ENCODE measurements at regions not wholly inside any gene's neighbourhood (a gene's known extent, or its start where the extent isn't known, plus 50 kb on each side); places are given as distances from the start of the nearest gene placed in this dataset.
"Not testable (repeated sequence)": the region's sequence is repeated elsewhere in the genome, so short reads cannot be mapped to it uniquely, and the experiment has no call there.

GRCh38 chr12:7591531-7591930 lies 74.2 kb downstream of the APOBEC1 start:
- no peak for DNase-seq (ENCODE audit: low read depth)
- no peak for TF ChIP-seq CTCF (conservative IDR thresholded peaks at IDR 0.05; ENCODE audit: low read depth, low read length)
- no peak overlapping the region for H3K4me3 ChIP-seq (ENCODE audit: low read length)

- DNase-seq (ENCODE audit: low read depth); H3K4me3 ChIP-seq (ENCODE audit: low read length): not testable (repeated sequence)
These were observed 75.6 kb downstream of the APOBEC1 start for GRCh38 chr12:7590085-7590484.

GRCh38 chr12:7588742-7589329 lies 76.9 kb downstream of the APOBEC1 start:
- not testable (repeated sequence) for H3K4me3 ChIP-seq (ENCODE audit: low read length); DNase-seq (ENCODE audit: low read depth)
- TF ChIP-seq CTCF (conservative IDR thresholded peaks at IDR 0.05; ENCODE audit: low read depth, low read length): peak; percentile 30

GRCh38 chr12:7584137-7584536 lies 80.6 kb upstream of the CD163 start:
- DNase-seq (ENCODE audit: low read depth); H3K4me3 ChIP-seq (ENCODE audit: low read length): not testable (repeated sequence)

- H3K4me3 ChIP-seq (ENCODE audit: low read length): no peak overlapping the region
- no peak for DNase-seq (ENCODE audit: low read depth)
- TF ChIP-seq CTCF (conservative IDR thresholded peaks at IDR 0.05; ENCODE audit: low read depth, low read length): no peak
These were observed 79.9 kb upstream of the CD163 start for GRCh38 chr12:7583471-7583870.

- H3K4me3 ChIP-seq (ENCODE audit: low read length): no peak overlapping the region
- no peak for TF ChIP-seq CTCF (conservative IDR thresholded peaks at IDR 0.05; ENCODE audit: low read depth, low read length)
- no peak for DNase-seq (ENCODE audit: low read depth)
These were observed 79.2 kb upstream of the CD163 start for GRCh38 chr12:7582796-7583195.

GRCh38 chr12:7581625-7582024 lies 78.0 kb upstream of the CD163 start:
- TF ChIP-seq CTCF (conservative IDR thresholded peaks at IDR 0.05; ENCODE audit: low read depth, low read length): no peak
- DNase-seq (ENCODE audit: low read depth): no peak
- no peak overlapping the region for H3K4me3 ChIP-seq (ENCODE audit: low read length)

GRCh38 chr12:7581046-7581445 lies 77.5 kb upstream of the CD163 start:
- H3K4me3 ChIP-seq (ENCODE audit: low read length): no peak overlapping the region
- no peak for DNase-seq (ENCODE audit: low read depth)
- TF ChIP-seq CTCF (conservative IDR thresholded peaks at IDR 0.05; ENCODE audit: low read depth, low read length): no peak
